H9 (cell line): ENCODE measurements at regions not wholly inside any gene's neighbourhood (a gene's known extent, or its start where the extent isn't known, plus 50 kb on each side); places are given as distances from the start of the nearest gene placed in this dataset.

Experiments
- DNase-seq: peaks from one replicate; pipeline ENCODE4 v3.0.0-alpha.2; 2017
- H2AFZ ChIP-seq: one replicate; pipeline ENCODE4 v1.6.1; 2013; ENCODE audit warnings: mild to moderate bottlenecking, low read length, control low read depth, moderate library complexity
- H2AK5ac ChIP-seq: 2 replicates; pipeline ENCODE4 v1.6.1; 2013; ENCODE audit warnings: low read length, control low read depth, mixed read lengths; ENCODE audit not compliant: insufficient read length
- H2BK120ac ChIP-seq: one replicate; pipeline ENCODE4 v1.6.1; 2013; ENCODE audit warnings: low read depth, mild to moderate bottlenecking, low read length, control low read depth, inconsistent platforms; ENCODE audit not compliant: poor library complexity, severe bottlenecking
- H2BK12ac ChIP-seq: 2 replicates; pipeline ENCODE4 v1.6.1; 2013; ENCODE audit warnings: low read length, control low read depth, mixed read lengths, low read depth; ENCODE audit not compliant: insufficient read length
- H2BK15ac ChIP-seq: 2 replicates; pipeline ENCODE4 v1.6.1; 2013; ENCODE audit warnings: low read depth, low read length, control low read depth
- H2BK20ac ChIP-seq: one replicate; pipeline ENCODE4 v1.6.1; 2013; ENCODE audit warnings: low read depth, mild to moderate bottlenecking, low read length, control low read depth, inconsistent platforms; ENCODE audit not compliant: poor library complexity, severe bottlenecking
- H2BK5ac ChIP-seq: 2 replicates; pipeline ENCODE4 v1.6.1; 2013; ENCODE audit warnings: low read length, control low read depth, mixed read lengths; ENCODE audit not compliant: insufficient read length
- H3K14ac ChIP-seq: 2 replicates; pipeline ENCODE4 v1.6.1; 2013; ENCODE audit warnings: low read length, control low read depth; ENCODE audit not compliant: insufficient read depth
- H3K18ac ChIP-seq: 2 replicates; pipeline ENCODE4 v1.6.1; 2013; ENCODE audit warnings: low read depth, mild to moderate bottlenecking, mixed read lengths, low read length, control low read depth; ENCODE audit not compliant: insufficient read length
- H3K23ac ChIP-seq: 2 replicates; pipeline ENCODE4 v1.6.1; 2013; ENCODE audit warnings: low read length, control low read depth, mixed read lengths, low read depth; ENCODE audit not compliant: insufficient read length
- H3K23me2 ChIP-seq: 2 replicates; pipeline ENCODE4 v1.6.1; 2013; ENCODE audit warnings: low read depth, mild to moderate bottlenecking, mixed read lengths, low read length, control low read depth; ENCODE audit not compliant: insufficient read length, poor library complexity, severe bottlenecking
- H3K27ac ChIP-seq: 2 replicates; pipeline ENCODE4 v1.5.1; 2013; ENCODE audit warnings: low read length, control low read depth, mixed read lengths, low read depth; ENCODE audit not compliant: insufficient read length
- H3K27me3 ChIP-seq: 2 replicates; pipeline ENCODE4 v1.6.1; 2013; ENCODE audit warnings: low read length, control low read depth, inconsistent platforms; ENCODE audit not compliant: insufficient read depth
- H3K4ac ChIP-seq: 2 replicates; pipeline ENCODE4 v1.6.1; 2013; ENCODE audit warnings: low read depth, mild to moderate bottlenecking, control low read depth, inconsistent platforms, low read length, moderate library complexity
- H3K4me1 ChIP-seq: 2 replicates; pipeline ENCODE4 v1.6.1; 2013; ENCODE audit warnings: low read length, control low read depth, inconsistent platforms; ENCODE audit not compliant: insufficient read depth
- H3K4me2 ChIP-seq: 2 replicates; pipeline ENCODE4 v1.6.1; 2013; ENCODE audit warnings: low read length, control low read depth, mixed read lengths; ENCODE audit not compliant: insufficient read length, insufficient read depth
- H3K56ac ChIP-seq: 2 replicates; pipeline ENCODE4 v1.6.1; 2013; ENCODE audit warnings: low read depth, mild to moderate bottlenecking, mixed read lengths, low read length, control low read depth; ENCODE audit not compliant: insufficient read length
- H3K79me1 ChIP-seq: 2 replicates; pipeline ENCODE4 v1.6.1; 2013; ENCODE audit warnings: low read depth, mild to moderate bottlenecking, moderate library complexity, low read length, control low read depth, inconsistent platforms; ENCODE audit not compliant: insufficient read depth, poor library complexity, severe bottlenecking
- H3K79me2 ChIP-seq: 2 replicates; pipeline ENCODE4 v1.6.1; 2013; ENCODE audit warnings: low read length, control low read depth, inconsistent platforms; ENCODE audit not compliant: insufficient read depth
- H3K9ac ChIP-seq: 2 replicates; pipeline ENCODE4 v1.6.1; 2013; ENCODE audit warnings: low read length, control low read depth, mixed read lengths; ENCODE audit not compliant: insufficient read length; ENCODE audit errors: extremely low read depth
- H3K9me3 ChIP-seq: one replicate; pipeline ENCODE4 v1.6.1; 2013; ENCODE audit warnings: low read depth, low read length, inconsistent platforms; ENCODE audit not compliant: control insufficient read depth
- H3T11ph ChIP-seq: one replicate; pipeline ENCODE4 v1.6.1; 2013; ENCODE audit warnings: mild to moderate bottlenecking, low read length, control low read depth, inconsistent platforms
- H4K20me1 ChIP-seq: one replicate; pipeline ENCODE4 v1.6.1; 2013; ENCODE audit not compliant: control insufficient read depth, insufficient read length, insufficient read depth
- H4K5ac ChIP-seq: 2 replicates; pipeline ENCODE4 v1.6.1; 2013; ENCODE audit warnings: low read depth, mild to moderate bottlenecking, mixed read lengths, low read length, control low read depth; ENCODE audit not compliant: insufficient read length
- H4K8ac ChIP-seq: replicated peaks from 2 replicates; pipeline ENCODE4 v1.6.1; 2013; ENCODE audit warnings: low read length, control low read depth, mixed read lengths, low read depth; ENCODE audit not compliant: insufficient read length
- H4K91ac ChIP-seq: 2 replicates; pipeline ENCODE4 v1.6.1; 2013; ENCODE audit warnings: low read depth, mild to moderate bottlenecking, moderate library complexity, mixed read lengths, low read length, control low read depth; ENCODE audit not compliant: insufficient read length
- H3K27ac Mint-ChIP-seq, 3 experiments: 2 replicates in 2 of 3; 3 replicates in 1 of 3; pipeline ENCODE4 v1.8.0; 2020 to 2021; ENCODE audit warnings: mixed read lengths in 3 of 3, mild to moderate bottlenecking in 1 of 3, moderate library complexity in 1 of 3
- H3K27me3 Mint-ChIP-seq: 2 replicates; pipeline ENCODE4 v1.8.0; 2021; ENCODE audit warnings: low read depth, mild to moderate bottlenecking, moderate library complexity, mixed read lengths
- H3K36me3 Mint-ChIP-seq, 3 experiments: 2 replicates in 2 of 3; 3 replicates in 1 of 3; pipeline ENCODE4 v1.8.0; 2020 to 2021; ENCODE audit warnings: low read depth in 3 of 3, mixed read lengths in 3 of 3; ENCODE audit not compliant: insufficient read depth in 1 of 3
- H3K4me1 Mint-ChIP-seq, 2 experiments: 2 replicates each; pipeline ENCODE4 v1.8.0; 2020; ENCODE audit warnings: mixed read lengths in 2 of 2
- H3K4me3 Mint-ChIP-seq, 2 experiments: 2 replicates in 1 of 2; 3 replicates in 1 of 2; pipeline ENCODE4 v1.8.0; 2020 to 2021; ENCODE audit warnings: mild to moderate bottlenecking in 2 of 2, mixed read lengths in 2 of 2, moderate library complexity in 1 of 2
- H3K9me3 Mint-ChIP-seq, 2 experiments: 2 replicates in 1 of 2; 3 replicates in 1 of 2; pipeline ENCODE4 v1.8.0; 2020; ENCODE audit warnings: mild to moderate bottlenecking in 2 of 2, mixed read lengths in 2 of 2, moderate library complexity in 1 of 2
- CTCF ChIP-seq: fragments of 200-600 bp; sonication (generic); conservative IDR thresholded peaks from 3 replicates; pipeline ENCODE4 v1.8.0; 2021; ENCODE audit warnings: antibody characterized with exemption, mild to moderate bottlenecking
- WGBS: extraction: QIAGEN DNeasy Blood & Tissue Kit; methylation state at CpG from one replicate; pipeline ENCODE4 v1.1.7; 2013; ENCODE audit warnings: missing lambda C conversion rate, low lambda C conversion rate, mixed read lengths; ENCODE audit not compliant: insufficient read length; ENCODE audit errors: extremely low coverage; 5-methylcytosine and 5-hydroxymethylcytosine counted together

- Histone ChIP-seq H3K27ac (no peak overlapping the region), H2BK20ac (no peak overlapping the region), H3K4ac (no peak overlapping the region), H4K5ac (no peak overlapping the region), H3K9me3 (no peaks in the 10 kb centered on the region), H3K18ac (no peak overlapping the region), H3K4me2 (no peak overlapping the region), H4K8ac (no peak overlapping the region), H2BK5ac (no peak overlapping the region), H3K14ac (no peak overlapping the region), H2BK120ac (no peak overlapping the region), H2AK5ac (no peak overlapping the region), H3K23me2 (no peaks in the 10 kb centered on the region), H3K23ac (no peak overlapping the region), H3K27me3 (no peaks in the 10 kb centered on the region), H4K91ac (no peak overlapping the region), H3K56ac (no peak overlapping the region), H3T11ph (no peak overlapping the region), H3K79me1 (no peaks in the 10 kb centered on the region), H2BK12ac (no peak overlapping the region), H3K79me2 (no peaks in the 10 kb centered on the region), H3K4me1 (no peaks in the 10 kb centered on the region), H2BK15ac (no peak overlapping the region; the same call in 1 of the 2 replicates), H3K9ac (no peak overlapping the region), H4K20me1 (no peaks in the 10 kb centered on the region), H2AFZ (no peak overlapping the region)
- Mint-ChIP-seq H3K4me1 (peaks cover 4 to 8% of the 10 kb centered on the region in 2 experiments; a peak in 2 of 4 replicates), H3K27ac (peak overlapping the region in 1 of 3 experiments; percentile 75; a peak in 2 of 7 replicates), H3K36me3 (no peaks in the 10 kb centered on the region; a peak in 1 of 7 replicates), H3K4me3 (no peak overlapping the region), H3K9me3 (no peaks in the 10 kb centered on the region), H3K27me3 (peaks cover 4% of the 10 kb centered on the region)
- no peak for TF ChIP-seq CTCF
- WGBS, result no CpG with 5 or more reads among the region's 2 CpGs
- DNase-seq, result no peak
These were observed 127.0 kb downstream of the MAFB start for GRCh38 chr20:40562031-40562430.
